SK-N-SH treated with all-trans-retinoic acid at 6 μM for 48 hours (cell line): ENCODE measurements at regions not wholly inside any gene's neighbourhood (a gene's known extent, or its start where the extent isn't known, plus 50 kb on each side); places are given as distances from the start of the nearest gene placed in this dataset.

ENCODE experiments used
- ATAC-seq: fragments of 200-7000 bp; cut with Tn5 transposase; 3 replicates; pipeline ENCODE4 v1.9.1; 2020; ENCODE audit warnings: mild to moderate bottlenecking, moderate library complexity
- ARNTL ChIP-seq: fragments of 450-650 bp; formaldehyde crosslinking; IDR thresholded peaks from 2 replicates; pipeline ENCODE4 v1.5.0; 2020; ENCODE audit warnings: low read depth, mild to moderate bottlenecking, moderate library complexity, borderline replicate concordance
- BACH2 ChIP-seq: fragments of 250-450 bp; sonication (Bioruptor Pico); IDR thresholded peaks from 2 replicates; pipeline ENCODE4 v1.9.0; 2021; ENCODE audit warnings: mild to moderate bottlenecking, borderline replicate concordance
- CSDC2 ChIP-seq: fragments of 250-450 bp; sonication (Bioruptor Pico); IDR thresholded peaks from 2 replicates; pipeline ENCODE4 v1.5.0; 2020; ENCODE audit warnings: mild to moderate bottlenecking, moderate library complexity
- CSRNP3 ChIP-seq: fragments of 250-450 bp; sonication (Bioruptor Pico); IDR thresholded peaks from 2 replicates; pipeline ENCODE4 v1.5.1; 2021; ENCODE audit warnings: mild to moderate bottlenecking, moderate library complexity
- ESRRG ChIP-seq: fragments of 250-450 bp; sonication (Bioruptor Pico); IDR thresholded peaks from 2 replicates; pipeline ENCODE4 v1.6.1; 2021; ENCODE audit warnings: mild to moderate bottlenecking
- GLIS3 ChIP-seq: fragments of 250-450 bp; sonication (Bioruptor Pico); IDR thresholded peaks from 2 replicates; pipeline ENCODE4 v1.5.0; 2020; ENCODE audit warnings: mild to moderate bottlenecking, moderate library complexity
- ISL1 ChIP-seq: fragments of 250-450 bp; sonication (Bioruptor Pico); IDR thresholded peaks from 2 replicates; pipeline ENCODE4 v2.1.2; 2022; ENCODE audit warnings: mild to moderate bottlenecking, moderate library complexity
- OSR1 ChIP-seq: fragments of 250-450 bp; sonication (Bioruptor Pico); IDR thresholded peaks from 2 replicates; pipeline ENCODE4 v1.8.0; 2022; ENCODE audit warnings: moderate library complexity, mild to moderate bottlenecking, inconsistent platforms
- PATZ1 ChIP-seq: fragments of 250-450 bp; sonication (Bioruptor Pico); IDR thresholded peaks from 2 replicates; pipeline ENCODE4 v1.8.0; 2020; ENCODE audit warnings: mild to moderate bottlenecking, moderate library complexity, borderline replicate concordance
- PPARA ChIP-seq: fragments of 250-450 bp; sonication (Bioruptor Pico); IDR thresholded peaks from 2 replicates; pipeline ENCODE4 v1.5.0; 2020; ENCODE audit warnings: mild to moderate bottlenecking, borderline replicate concordance
- RARB ChIP-seq: fragments of 250-450 bp; sonication (Bioruptor Pico); IDR thresholded peaks from 2 replicates; pipeline ENCODE4 v1.8.0; 2021; ENCODE audit warnings: mild to moderate bottlenecking, moderate library complexity
- TSHZ2 ChIP-seq: fragments of 250-450 bp; sonication (Bioruptor Pico); IDR thresholded peaks from 2 replicates; pipeline ENCODE4 v1.5.0; 2020; ENCODE audit warnings: mild to moderate bottlenecking, moderate library complexity
- ZFP3 ChIP-seq: fragments of 250-450 bp; sonication (Bioruptor Pico); IDR thresholded peaks from 2 replicates; pipeline ENCODE4 v1.5.0; 2020; ENCODE audit warnings: mild to moderate bottlenecking, moderate library complexity
- ZFP30 ChIP-seq: fragments of 450-650 bp; formaldehyde crosslinking; IDR thresholded peaks from 2 replicates; pipeline ENCODE4 v1.5.0; 2022; ENCODE audit warnings: mild to moderate bottlenecking, moderate library complexity
- ZNF565 ChIP-seq: fragments of 450-650 bp; formaldehyde crosslinking; conservative IDR thresholded peaks from 2 replicates; pipeline ENCODE4 v1.5.0; 2020; ENCODE audit warnings: low read depth, mild to moderate bottlenecking, moderate library complexity
- ZNF70 ChIP-seq: fragments of 450-650 bp; formaldehyde crosslinking; IDR thresholded peaks from 2 replicates; pipeline ENCODE4 v1.5.0; 2020; ENCODE audit warnings: mild to moderate bottlenecking, moderate library complexity
- ZNF8 ChIP-seq: fragments of 450-650 bp; formaldehyde crosslinking; IDR thresholded peaks from 2 replicates; pipeline ENCODE4 v1.5.0; 2020; ENCODE audit warnings: mild to moderate bottlenecking, moderate library complexity

GRCh38 chr3:154970797-154971196 is 109.3 kb upstream of the MME start:
- peak; percentile 59 for ATAC-seq
- TF ChIP-seq CSDC2 (CRISPR knock-in tag): no peak
- no peak for TF ChIP-seq ZFP30 (CRISPR knock-in tag)
- TF ChIP-seq CSRNP3 (CRISPR knock-in tag): no peak
- no peak for TF ChIP-seq ESRRG (CRISPR knock-in tag)
- TF ChIP-seq ZNF565 (CRISPR knock-in tag): no peak
- no peak for TF ChIP-seq PPARA
- TF ChIP-seq TSHZ2 (CRISPR knock-in tag): no peak
- TF ChIP-seq ZFP3 (CRISPR knock-in tag): no peak
- TF ChIP-seq ISL1: no peak
- no peak for TF ChIP-seq ZNF70

GRCh38 chr3:154969366-154969765 is 110.8 kb upstream of the MME start:
- ATAC-seq: no peak
- no peak for TF ChIP-seq BACH2 (CRISPR knock-in tag)
- TF ChIP-seq GLIS3 (CRISPR knock-in tag): no peak

- ATAC-seq: peak; percentile 77
These were observed 113.0 kb upstream of the MME start for GRCh38 chr3:154967090-154967489.

GRCh38 chr3:154956815-154957214 is 123.3 kb upstream of the MME start:
- TF ChIP-seq BACH2 (CRISPR knock-in tag) (no peak), ZFP30 (CRISPR knock-in tag) (no peak), RARB (CRISPR knock-in tag) (no peak), PATZ1 (CRISPR knock-in tag) (no peak), CSDC2 (CRISPR knock-in tag) (no peak), CSRNP3 (CRISPR knock-in tag) (no peak), GLIS3 (CRISPR knock-in tag) (no peak), ESRRG (CRISPR knock-in tag) (no peak), ZFP3 (CRISPR knock-in tag) (no peak), ZNF8 (CRISPR knock-in tag) (no peak), ARNTL (CRISPR knock-in tag) (no peak)
- no peak for ATAC-seq

More at GRCh38 chr3:154967090-154967489, 113.0 kb upstream of the MME start:
- TF ChIP-seq ZNF8 (CRISPR knock-in tag) (peak; percentile 17; the same call in 1 of the 2 replicates), ISL1 (peak; percentile 85), OSR1 (CRISPR knock-in tag) (no peak)
- TF ChIP-seq, all 23 proteins: peak for 2

GRCh38 chr3:154955907-154956533 is 124.1 kb upstream of the MME start:
- no peak for TF ChIP-seq ESRRG (CRISPR knock-in tag)
- no peak for TF ChIP-seq TSHZ2 (CRISPR knock-in tag)
- TF ChIP-seq RARB (CRISPR knock-in tag): no peak
- ATAC-seq: no peak
